Keratinocyte (primary cell): ENCODE measurements at regions not wholly inside any gene's neighbourhood (a gene's known extent, or its start where the extent isn't known, plus 50 kb on each side); places are given as distances from the start of the nearest gene placed in this dataset.

Experiments used
- DNase-seq: peaks from one replicate; pipeline ENCODE4 v3.0.0-alpha.2; 2011; ENCODE audit warnings: low read depth, missing footprints, low spot score
- FAIRE-seq: peaks from 2 replicates; lab custom pipeline; 2011; peaks lifted over from hg19 to GRCh38; lab: Jason Lieb, UNC
- H2AFZ ChIP-seq: 2 replicates; pipeline ENCODE4 v1.6.0; 2012; ENCODE audit warnings: low read length, control low read depth, inconsistent platforms; ENCODE audit not compliant: control insufficient read depth
- H3K27ac ChIP-seq: 2 replicates; pipeline ENCODE4 v1.5.1; 2011; ENCODE audit warnings: low read length; ENCODE audit not compliant: control insufficient read depth, insufficient read depth
- H3K27me3 ChIP-seq: 3 replicates; pipeline ENCODE4 v1.6.0; 2011; ENCODE audit warnings: low read length; ENCODE audit not compliant: control insufficient read depth, insufficient read depth; ENCODE audit errors: extremely low read depth
- H3K36me3 ChIP-seq, 2 experiments: 2 replicates in 1 of 2; 3 replicates in 1 of 2; pipeline ENCODE4 v1.5.1; 2011; ENCODE audit warnings: low read length in 2 of 2, mild to moderate bottlenecking in 1 of 2; ENCODE audit not compliant: control insufficient read depth in 2 of 2, insufficient read depth in 2 of 2; ENCODE audit errors: extremely low read depth in 1 of 2
- H3K4me1 ChIP-seq: 3 replicates; pipeline ENCODE4 v1.5.1; 2011; ENCODE audit warnings: low read length; ENCODE audit not compliant: control insufficient read depth, insufficient read depth; ENCODE audit errors: extremely low read depth
- H3K4me2 ChIP-seq: 3 replicates; pipeline ENCODE4 v1.6.0; 2011; ENCODE audit warnings: low read depth, low read length; ENCODE audit not compliant: control insufficient read depth, insufficient read depth; ENCODE audit errors: extremely low read depth
- H3K4me3 ChIP-seq, 3 experiments: fragments of 200-600 bp in 1 of 3; sonication (generic) in 1 of 3; 2 replicates in 2 of 3; 3 replicates in 1 of 3; pipeline ENCODE4 v1.5.1; 2011 to 2016; ENCODE audit warnings: low read length in 3 of 3, mild to moderate bottlenecking in 3 of 3, control low read depth in 2 of 3, inconsistent platforms in 1 of 3, low read depth in 1 of 3, mixed read lengths in 1 of 3, mixed run types in 1 of 3, moderate library complexity in 1 of 3; ENCODE audit not compliant: control insufficient read depth in 2 of 3, insufficient read depth in 2 of 3; ENCODE audit errors: extremely low read depth in 1 of 3
- H3K79me2 ChIP-seq: 2 replicates; pipeline ENCODE4 v1.6.0; 2012; ENCODE audit warnings: low read length; ENCODE audit not compliant: control insufficient read depth, insufficient read depth
- H3K9ac ChIP-seq: 3 replicates; pipeline ENCODE4 v1.6.0; 2011; ENCODE audit warnings: low read length; ENCODE audit not compliant: control insufficient read depth, insufficient read depth; ENCODE audit errors: extremely low read depth
- H3K9me1 ChIP-seq: 3 replicates; pipeline ENCODE4 v1.6.0; 2011; ENCODE audit warnings: low read length; ENCODE audit not compliant: control insufficient read depth, insufficient read depth; ENCODE audit errors: extremely low read depth
- H3K9me3 ChIP-seq: 2 replicates; pipeline ENCODE4 v1.5.1; 2012; ENCODE audit warnings: low read depth, low read length; ENCODE audit not compliant: control insufficient read depth
- H4K20me1 ChIP-seq: 3 replicates; pipeline ENCODE4 v1.6.0; 2011; ENCODE audit warnings: low read length; ENCODE audit not compliant: control insufficient read depth, insufficient read depth; ENCODE audit errors: extremely low read depth
- CTCF ChIP-seq, 3 experiments: IDR thresholded peaks in 1 of 3; conservative IDR thresholded peaks in 1 of 3; optimal IDR thresholded peaks in 1 of 3; 2 replicates in 2 of 3; 3 replicates in 1 of 3; pipeline versions ENCODE3 to v1.5.1; 2011; ENCODE audit warnings: low read length in 3 of 3, mild to moderate bottlenecking in 3 of 3, moderate library complexity in 2 of 3, control low read depth in 1 of 3, inconsistent platforms in 1 of 3; ENCODE audit not compliant: insufficient read depth in 2 of 3; ENCODE audit errors: extremely low read depth in 1 of 3
- EZH2 ChIP-seq: IDR thresholded peaks from one replicate; pipeline ENCODE4 v1.6.1; 2012; ENCODE audit warnings: inconsistent platforms, mild to moderate bottlenecking, low read length, moderate library complexity
- dilution Hi-C: fragments of 300-500 bp; cut with MboI; formaldehyde crosslinking; loops from one replicate; pipeline ENCODE4 v1.7.0; 2020; ENCODE audit warnings: low sequenced_read_pairs; ENCODE audit not compliant: extremely low pct_ligation_motif_present

GRCh38 chr7:54072710-54073109 lies 469.5 kb upstream of the VSTM2A start:
- DNase-seq (no peak), FAIRE-seq (no peak)
- H2AFZ ChIP-seq: no peak overlapping the region
- TF ChIP-seq EZH2: no peak
- TF ChIP-seq CTCF (optimal IDR thresholded peaks at IDR 0.05 in 1 of 3, IDR thresholded peaks at IDR 0.05 in 1 of 3, conservative IDR thresholded peaks at IDR 0.05 in 1 of 3; ENCODE audit: extremely low read depth in 1 of 3, insufficient read depth in 2 of 3, low read length in 3 of 3): no peak
- no peak overlapping the region for H3K4me3 ChIP-seq
- H3K27me3 ChIP-seq: no peaks in the 10 kb centered on the region
- no peaks in the 10 kb centered on the region for H3K79me2 ChIP-seq
- no peak overlapping the region for H3K4me2 ChIP-seq
- no peak overlapping the region for H3K27ac ChIP-seq
- no peaks in the 10 kb centered on the region for H3K9me3 ChIP-seq
- no peaks in the 10 kb centered on the region for H3K9me1 ChIP-seq
- dilution Hi-C loops: no loop called here
- no peaks in the 10 kb centered on the region for H4K20me1 ChIP-seq
- H3K9ac ChIP-seq: no peak overlapping the region
- no peaks in the 10 kb centered on the region for H3K36me3 ChIP-seq
- H3K4me1 ChIP-seq: peaks cover 4% of the 10 kb centered on the region

DNA sequence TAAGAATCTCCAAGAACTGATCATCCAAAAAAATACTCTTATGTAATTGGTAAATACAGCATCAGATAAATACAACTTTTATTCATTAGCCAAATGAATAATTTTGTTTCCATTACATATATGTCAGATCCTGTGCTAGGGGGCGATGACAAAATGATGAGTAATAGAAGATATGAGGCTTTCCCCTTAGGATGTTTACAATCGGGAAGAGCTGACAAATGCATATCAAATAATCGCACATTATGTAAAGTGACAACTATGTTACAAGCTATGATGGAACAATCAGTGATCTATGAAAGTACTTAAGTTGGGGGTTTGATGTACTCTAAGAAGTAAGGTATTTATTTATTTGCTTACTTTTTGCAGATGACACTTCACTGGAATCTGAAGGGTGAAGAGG lies 465.6 kb upstream of the VSTM2A start:
- H3K9ac ChIP-seq: no peak overlapping the region
- H3K4me1 ChIP-seq: peaks cover 4% of the 10 kb centered on the region
- no peak overlapping the region for H3K27ac ChIP-seq
- no peak for FAIRE-seq
- dilution Hi-C loops: no loop called here
- H3K79me2 ChIP-seq: no peaks in the 10 kb centered on the region
- no peak overlapping the region for H3K4me3 ChIP-seq
- TF ChIP-seq CTCF (optimal IDR thresholded peaks at IDR 0.05 in 1 of 3, IDR thresholded peaks at IDR 0.05 in 1 of 3, conservative IDR thresholded peaks at IDR 0.05 in 1 of 3; ENCODE audit: extremely low read depth in 1 of 3, insufficient read depth in 2 of 3, low read length in 3 of 3) (no peak), EZH2 (no peak)
- H3K4me2 ChIP-seq: no peak overlapping the region
- no peak for DNase-seq
- H4K20me1 ChIP-seq: no peaks in the 10 kb centered on the region
- no peaks in the 10 kb centered on the region for H3K36me3 ChIP-seq
- H3K27me3 ChIP-seq: no peaks in the 10 kb centered on the region
- no peak overlapping the region for H2AFZ ChIP-seq
- H3K9me1 ChIP-seq: no peaks in the 10 kb centered on the region
- H3K9me3 ChIP-seq: no peaks in the 10 kb centered on the region
